Fibroblast of pulmonary artery (primary cell): ENCODE measurements at regions not wholly inside any gene's neighbourhood (a gene's known extent, or its start where the extent isn't known, plus 50 kb on each side); places are given as distances from the start of the nearest gene placed in this dataset.

Experiments used
- DNase-seq: peaks from one replicate; pipeline ENCODE4 v3.0.0-alpha.2; 2010; ENCODE audit warnings: low read depth
- H3K4me3 ChIP-seq: replicated peaks from 2 replicates; pipeline ENCODE4 v1.5.1; 2011; ENCODE audit warnings: low read depth, mild to moderate bottlenecking, control low read depth, low read length, moderate library complexity
- CTCF ChIP-seq: IDR thresholded peaks from 2 replicates; pipeline ENCODE4 v1.5.1; 2011; ENCODE audit warnings: mild to moderate bottlenecking, control low read depth, low read length, inconsistent platforms; ENCODE audit errors: missing control alignments

- TF ChIP-seq CTCF, result no peak
- DNase-seq, result no peak
- no peak overlapping the region for H3K4me3 ChIP-seq
These were observed 485.5 kb upstream of the THBS1 start for GRCh38 chr15:39095218-39095879.

DNA sequence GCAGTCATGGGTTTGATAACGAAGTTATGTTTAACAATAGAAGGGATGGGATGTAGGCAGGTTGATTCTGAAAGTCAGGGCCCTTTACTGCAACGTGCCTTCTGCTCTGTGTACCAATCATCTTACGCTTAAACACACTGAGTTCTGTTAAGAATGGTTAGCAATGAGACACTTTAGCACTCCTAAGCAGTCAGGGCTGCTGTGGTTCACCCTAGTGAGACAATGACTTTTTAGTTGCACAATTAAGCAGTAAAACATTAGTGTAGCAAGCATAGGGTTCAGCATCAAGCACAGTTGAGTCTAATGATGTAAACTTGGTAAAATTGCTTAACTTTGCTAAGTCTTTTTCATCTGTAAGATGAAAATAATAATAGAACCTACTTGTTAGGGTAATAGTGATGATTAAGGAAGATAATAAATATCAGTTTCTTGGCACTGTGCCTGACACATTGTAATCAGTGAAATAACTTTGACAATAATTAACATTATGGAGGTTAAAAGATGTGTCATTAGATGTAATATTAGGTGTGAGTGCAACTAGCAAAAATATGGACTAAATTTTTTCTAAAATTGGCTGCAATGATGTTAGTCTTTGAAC lies 484.2 kb upstream of the THBS1 start:
- no peak for TF ChIP-seq CTCF
- no peak overlapping the region for H3K4me3 ChIP-seq
- DNase-seq, result no peak

GRCh38 chr15:39099524-39099923 lies 481.4 kb upstream of the THBS1 start:
- TF ChIP-seq CTCF, result no peak
- no peak for DNase-seq
- no peak overlapping the region for H3K4me3 ChIP-seq

GRCh38 chr15:39100106-39100660 lies 480.7 kb upstream of the THBS1 start:
- no peak for DNase-seq
- H3K4me3 ChIP-seq, result no peak overlapping the region
- no peak for TF ChIP-seq CTCF

- TF ChIP-seq CTCF, result no peak
- H3K4me3 ChIP-seq, result no peak overlapping the region
- no peak for DNase-seq
These were observed 478.4 kb upstream of the THBS1 start for GRCh38 chr15:39102431-39102830.

- H3K4me3 ChIP-seq, result no peak overlapping the region
- TF ChIP-seq CTCF, result no peak
- no peak for DNase-seq
These were observed 473.9 kb upstream of the THBS1 start for GRCh38 chr15:39106950-39107349.
